ENCODE measurements at regions not wholly inside any gene's neighbourhood (a gene's known extent, or its start where the extent isn't known, plus 50 kb on each side); places are given as distances from the start of the nearest gene placed in this dataset.
A peak's percentile ranks its signal among the peaks of the same experiment; 100 is the strongest.

DNA sequence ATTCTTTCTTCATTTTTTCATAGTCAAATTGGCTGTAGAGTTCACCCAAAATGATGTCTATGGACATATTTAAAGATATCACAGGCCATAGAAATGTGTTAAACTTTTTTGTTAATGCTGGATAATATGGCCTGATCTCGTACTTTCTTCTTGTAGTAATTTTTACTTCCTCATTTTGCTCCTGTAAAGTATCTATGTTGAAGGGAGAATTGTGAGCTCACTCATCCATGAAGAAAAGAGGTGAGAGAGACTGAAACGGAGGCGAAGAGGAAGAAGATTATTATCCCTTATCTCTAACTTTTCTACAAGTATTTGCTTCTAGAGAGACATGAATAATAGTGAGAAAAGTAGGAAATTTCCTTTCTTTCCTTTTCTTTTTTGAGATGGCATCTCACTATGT is 613.8 kb upstream of the TBL1XR1 start:
- TF ChIP-seq, protein P1, sequence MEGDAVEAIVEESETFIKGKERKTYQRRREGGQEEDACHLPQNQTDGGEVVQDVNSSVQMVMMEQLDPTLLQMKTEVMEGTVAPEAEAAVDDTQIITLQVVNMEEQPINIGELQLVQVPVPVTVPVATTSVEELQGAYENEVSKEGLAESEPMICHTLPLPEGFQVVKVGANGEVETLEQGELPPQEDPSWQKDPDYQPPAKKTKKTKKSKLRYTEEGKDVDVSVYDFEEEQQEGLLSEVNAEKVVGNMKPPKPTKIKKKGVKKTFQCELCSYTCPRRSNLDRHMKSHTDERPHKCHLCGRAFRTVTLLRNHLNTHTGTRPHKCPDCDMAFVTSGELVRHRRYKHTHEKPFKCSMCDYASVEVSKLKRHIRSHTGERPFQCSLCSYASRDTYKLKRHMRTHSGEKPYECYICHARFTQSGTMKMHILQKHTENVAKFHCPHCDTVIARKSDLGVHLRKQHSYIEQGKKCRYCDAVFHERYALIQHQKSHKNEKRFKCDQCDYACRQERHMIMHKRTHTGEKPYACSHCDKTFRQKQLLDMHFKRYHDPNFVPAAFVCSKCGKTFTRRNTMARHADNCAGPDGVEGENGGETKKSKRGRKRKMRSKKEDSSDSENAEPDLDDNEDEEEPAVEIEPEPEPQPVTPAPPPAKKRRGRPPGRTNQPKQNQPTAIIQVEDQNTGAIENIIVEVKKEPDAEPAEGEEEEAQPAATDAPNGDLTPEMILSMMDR (IDR thresholded peaks at IDR 0.05): no peak
- H3K27ac ChIP-seq: peak overlapping the region; percentile 49 to 59
- ATAC-seq (no peak), DNase-seq (no peak)
- intact Hi-C loops (cut with DNase I): no loop called here
- peaks cover 11 to 24% of the 10 kb centered on the region in 2 donors for H3K4me1 ChIP-seq
- H3K9me3 ChIP-seq: no peaks in the 10 kb centered on the region
- no peaks in the 10 kb centered on the region for H3K27me3 ChIP-seq
- H3K4me3 ChIP-seq: no peak overlapping the region
- no peaks in the 10 kb centered on the region for H3K36me3 ChIP-seq

DNA sequence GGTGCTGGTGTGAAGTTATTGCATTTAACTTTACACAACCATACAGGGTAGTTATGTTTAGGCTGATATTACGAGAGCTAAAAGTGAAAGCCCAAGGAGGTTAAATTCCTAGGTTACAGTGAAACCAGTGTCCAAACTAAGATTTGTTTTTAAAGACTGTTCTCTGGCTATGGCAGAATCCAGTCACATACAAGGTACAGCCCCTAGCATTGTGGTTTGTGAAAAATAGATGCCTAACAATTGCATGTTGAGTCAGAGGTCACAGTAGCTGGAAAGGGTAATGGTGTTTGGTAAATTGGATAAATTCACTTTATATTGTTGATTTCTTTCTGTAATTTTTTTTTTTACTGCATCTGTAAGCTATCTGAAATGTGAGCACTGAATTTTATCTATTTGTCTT is 614.6 kb upstream of the TBL1XR1 start:
- ATAC-seq (no peak), DNase-seq (no peak)
- intact Hi-C loops (cut with DNase I): no loop called here
- Histone ChIP-seq H3K4me1 (peaks cover 11 to 24% of the 10 kb centered on the region in 2 donors), H3K27me3 (no peaks in the 10 kb centered on the region), H3K4me3 (no peak overlapping the region), H3K27ac (no peak overlapping the region), H3K9me3 (no peaks in the 10 kb centered on the region), H3K36me3 (no peaks in the 10 kb centered on the region)
- TF ChIP-seq, protein P1 (IDR thresholded peaks at IDR 0.05): no peak

DNA sequence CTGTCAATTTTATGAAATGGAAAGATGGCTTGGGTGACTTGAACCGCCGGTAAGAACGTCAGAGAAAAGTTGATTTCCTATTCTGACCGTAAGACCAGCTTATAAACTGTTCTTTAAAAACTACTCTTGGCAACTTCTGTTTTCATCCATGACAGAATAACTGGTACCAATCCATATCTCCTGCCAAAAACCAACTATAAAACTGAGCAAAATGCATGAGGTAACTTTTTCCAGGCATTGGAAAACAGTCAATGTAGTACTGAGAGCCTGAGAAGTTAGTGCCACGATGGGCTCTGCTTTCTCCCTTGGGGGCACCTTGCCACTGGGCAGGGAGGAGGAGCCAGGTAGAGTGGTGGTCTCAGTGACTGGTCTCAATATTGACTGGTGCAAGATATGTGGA is 615.2 kb upstream of the TBL1XR1 start:
- ATAC-seq (no peak), DNase-seq (no peak)
- no peaks in the 10 kb centered on the region for H3K9me3 ChIP-seq
- peaks cover 11 to 28% of the 10 kb centered on the region in 2 donors for H3K4me1 ChIP-seq
- H3K27ac ChIP-seq: no peak overlapping the region
- H3K36me3 ChIP-seq: no peaks in the 10 kb centered on the region
- intact Hi-C loops (cut with DNase I): no loop called here
- no peak overlapping the region for H3K4me3 ChIP-seq
- H3K27me3 ChIP-seq: no peaks in the 10 kb centered on the region
- TF ChIP-seq, protein P1 (IDR thresholded peaks at IDR 0.05): no peak

DNA sequence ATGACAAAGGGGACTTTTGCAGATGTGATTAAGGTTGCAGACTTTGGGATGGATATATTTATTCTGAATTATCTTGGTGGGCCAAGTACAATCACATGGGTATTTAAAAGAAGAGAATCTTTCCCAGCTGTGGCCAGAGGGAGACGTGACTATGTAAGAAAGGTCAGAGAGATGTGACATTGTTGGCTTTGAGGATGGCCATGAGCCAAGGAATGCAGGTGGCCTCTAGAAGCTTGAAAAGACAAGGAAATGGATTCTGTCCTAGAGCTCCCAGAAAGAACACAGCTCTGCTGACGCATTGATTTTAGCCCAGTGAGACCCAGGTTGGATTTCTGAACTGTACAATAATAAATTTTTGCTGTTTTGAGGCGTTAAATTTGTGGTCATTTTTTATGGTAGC is 616.0 kb upstream of the TBL1XR1 start:
- peak; percentile 9 for ATAC-seq
- H3K36me3 ChIP-seq: no peaks in the 10 kb centered on the region
- H3K9me3 ChIP-seq: no peaks in the 10 kb centered on the region
- no peak overlapping the region for H3K27ac ChIP-seq
- no peak for DNase-seq
- no peak overlapping the region for H3K4me3 ChIP-seq
- TF ChIP-seq, protein P1 (IDR thresholded peaks at IDR 0.05): no peak
- peaks cover 11 to 33% of the 10 kb centered on the region in 2 donors for H3K4me1 ChIP-seq
- intact Hi-C loops (cut with DNase I): no loop called here
- H3K27me3 ChIP-seq: no peaks in the 10 kb centered on the region

DNA sequence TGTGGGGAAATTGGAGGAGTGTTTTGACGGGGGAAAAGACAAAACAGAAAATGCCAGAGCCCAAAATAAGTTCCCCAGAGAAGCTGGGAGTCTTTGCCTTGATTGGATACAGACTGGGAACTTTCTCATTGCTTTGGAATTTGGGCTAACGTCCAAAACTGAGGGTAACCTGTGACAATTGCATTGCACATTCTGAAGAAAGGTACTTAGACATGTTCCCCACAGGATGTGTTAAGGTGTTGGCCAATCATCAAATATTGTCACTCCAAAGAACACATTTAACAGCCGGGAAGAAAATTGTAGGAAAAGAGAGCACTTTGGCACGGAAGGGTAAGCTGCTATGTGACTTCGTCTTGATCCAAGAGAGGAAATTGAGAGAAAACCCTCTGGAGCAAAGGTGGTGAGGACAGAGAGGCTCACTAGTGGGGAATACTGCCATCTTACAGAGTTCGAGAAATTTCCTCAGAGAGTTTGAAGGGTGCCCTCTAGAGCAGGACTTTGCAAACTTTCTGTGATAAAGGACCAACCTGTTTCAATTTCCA is 619.5 kb upstream of the TBL1XR1 start:
- Histone ChIP-seq H3K36me3 (no peaks in the 10 kb centered on the region), H3K9me3 (no peaks in the 10 kb centered on the region), H3K4me3 (no peak overlapping the region), H3K27ac (peak overlapping the region; percentile 49 to 66), H3K27me3 (no peaks in the 10 kb centered on the region), H3K4me1 (peaks cover 0 to 25% of the 10 kb centered on the region in 2 donors)
- peak; percentile 86 for ATAC-seq
- peak in 1 of 4 donors; percentile 46 for DNase-seq
- TF ChIP-seq, protein P1 (IDR thresholded peaks at IDR 0.05): no peak
- intact Hi-C loops (cut with DNase I): no loop called here
